ENCODE measurements at regions not wholly inside any gene's neighbourhood (a gene's known extent, or its start where the extent isn't known, plus 50 kb on each side); places are given as distances from the start of the nearest gene placed in this dataset.

DNA sequence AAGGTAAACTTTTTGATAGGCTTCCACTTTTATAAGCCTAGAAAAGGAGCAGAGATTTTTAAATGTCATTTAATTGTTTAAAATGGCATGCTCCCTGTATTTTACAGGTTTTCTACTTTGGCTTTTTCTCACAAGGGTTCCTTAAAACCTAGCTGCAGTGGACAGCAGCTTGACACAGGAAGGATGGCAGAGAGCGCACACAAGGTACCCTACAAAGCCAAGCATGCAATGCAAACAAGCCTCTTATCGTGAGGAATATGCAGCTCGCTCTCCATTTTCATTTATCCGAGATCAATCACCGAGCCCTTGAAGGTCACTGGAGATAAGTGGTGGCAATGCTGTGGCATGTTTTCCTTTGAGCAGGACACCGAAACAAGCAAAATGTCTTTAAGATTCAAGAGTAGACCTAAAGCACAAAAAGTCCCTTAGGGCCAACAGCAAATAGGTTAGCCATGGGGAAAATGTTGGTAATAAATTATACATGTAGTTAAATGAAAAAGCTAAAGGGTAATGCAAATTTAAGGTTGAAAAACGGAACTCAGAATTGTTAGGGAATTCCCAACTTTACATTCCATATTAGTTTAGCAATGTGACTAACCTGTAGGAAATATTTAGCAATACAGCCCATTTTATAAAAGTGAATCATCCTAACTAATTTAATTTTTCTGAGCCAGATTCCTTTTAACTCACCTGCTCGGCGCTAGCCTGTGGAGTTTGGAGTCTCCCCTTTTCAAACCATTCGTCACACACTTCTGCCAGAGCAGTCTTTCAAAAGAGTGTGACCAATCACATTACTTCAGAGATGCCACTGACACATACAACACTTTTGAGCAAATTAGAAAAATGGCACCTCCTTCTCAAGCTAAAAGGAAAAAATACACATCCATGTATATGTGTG is 337.9 kb upstream of the PKDCC start:
- TF ChIP-seq, protein P1, sequence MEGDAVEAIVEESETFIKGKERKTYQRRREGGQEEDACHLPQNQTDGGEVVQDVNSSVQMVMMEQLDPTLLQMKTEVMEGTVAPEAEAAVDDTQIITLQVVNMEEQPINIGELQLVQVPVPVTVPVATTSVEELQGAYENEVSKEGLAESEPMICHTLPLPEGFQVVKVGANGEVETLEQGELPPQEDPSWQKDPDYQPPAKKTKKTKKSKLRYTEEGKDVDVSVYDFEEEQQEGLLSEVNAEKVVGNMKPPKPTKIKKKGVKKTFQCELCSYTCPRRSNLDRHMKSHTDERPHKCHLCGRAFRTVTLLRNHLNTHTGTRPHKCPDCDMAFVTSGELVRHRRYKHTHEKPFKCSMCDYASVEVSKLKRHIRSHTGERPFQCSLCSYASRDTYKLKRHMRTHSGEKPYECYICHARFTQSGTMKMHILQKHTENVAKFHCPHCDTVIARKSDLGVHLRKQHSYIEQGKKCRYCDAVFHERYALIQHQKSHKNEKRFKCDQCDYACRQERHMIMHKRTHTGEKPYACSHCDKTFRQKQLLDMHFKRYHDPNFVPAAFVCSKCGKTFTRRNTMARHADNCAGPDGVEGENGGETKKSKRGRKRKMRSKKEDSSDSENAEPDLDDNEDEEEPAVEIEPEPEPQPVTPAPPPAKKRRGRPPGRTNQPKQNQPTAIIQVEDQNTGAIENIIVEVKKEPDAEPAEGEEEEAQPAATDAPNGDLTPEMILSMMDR (IDR thresholded peaks at IDR 0.05): no peak
- TF ChIP-seq POLR2AphosphoS2 (conservative IDR thresholded peaks at IDR 0.05; ENCODE audit: low read length): no peak
- TF ChIP-seq JUN (IDR thresholded peaks at IDR 0.05): no peak
- TF ChIP-seq, protein P2, sequence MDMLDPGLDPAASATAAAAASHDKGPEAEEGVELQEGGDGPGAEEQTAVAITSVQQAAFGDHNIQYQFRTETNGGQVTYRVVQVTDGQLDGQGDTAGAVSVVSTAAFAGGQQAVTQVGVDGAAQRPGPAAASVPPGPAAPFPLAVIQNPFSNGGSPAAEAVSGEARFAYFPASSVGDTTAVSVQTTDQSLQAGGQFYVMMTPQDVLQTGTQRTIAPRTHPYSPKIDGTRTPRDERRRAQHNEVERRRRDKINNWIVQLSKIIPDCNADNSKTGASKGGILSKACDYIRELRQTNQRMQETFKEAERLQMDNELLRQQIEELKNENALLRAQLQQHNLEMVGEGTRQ (IDR thresholded peaks at IDR 0.05): no peak
- TF ChIP-seq SMC3 (IDR thresholded peaks at IDR 0.05): no peak
- no peak for TF ChIP-seq RCOR1 (IDR thresholded peaks at IDR 0.05; ENCODE audit: low read depth, low read length)
- no peak for TF ChIP-seq PHF8 (IDR thresholded peaks at IDR 0.05; ENCODE audit: borderline replicate concordance, low read depth)
- no peak for TF ChIP-seq POLR2A (IDR thresholded peaks at IDR 0.05; ENCODE audit: low read length)
- TF ChIP-seq CHD4 (IDR thresholded peaks at IDR 0.05; ENCODE audit: borderline replicate concordance): no peak
- TF ChIP-seq CHD2 (IDR thresholded peaks at IDR 0.05; ENCODE audit: low read length, partially characterized antibody): no peak
- no peak for TF ChIP-seq SREBF2 (IDR thresholded peaks at IDR 0.05)
- no peak for TF ChIP-seq REST (IDR thresholded peaks at IDR 0.05)
- TF ChIP-seq ZFP36 (IDR thresholded peaks at IDR 0.05; ENCODE audit: borderline replicate concordance, partially characterized antibody): no peak

All from A549 (cell line).